SK-N-SH (cell line): ENCODE measurements at regions not wholly inside any gene's neighbourhood (a gene's known extent, or its start where the extent isn't known, plus 50 kb on each side); places are given as distances from the start of the nearest gene placed in this dataset.

Experiments
- CTCF ChIA-PET: fragments of 300-600, 350-600 bp; formaldehyde crosslinking; extraction: SDS; loops from one replicate; lab custom pipeline; 2021; lab: Yijun Ruan, JAX
- POLR2A ChIA-PET: fragments of 350-600 bp; sonication (Branson Sonifier 250); formaldehyde crosslinking; extraction: SDS; loops from one replicate; lab custom pipeline; 2020; ENCODE audit warnings: antibody characterized with exemption, inconsistent platforms; lab: Yijun Ruan, JAX
- DNase-seq: peaks from one replicate; pipeline ENCODE4 v3.0.0; 2012
- H2AFZ ChIP-seq: fragments of 200-600 bp; sonication (generic); 2 replicates; pipeline ENCODE4 v1.8.1; 2016; ENCODE audit warnings: antibody characterized with exemption, mild to moderate bottlenecking, low read depth
- H3F3A ChIP-seq: fragments of 200-600 bp; sonication (generic); replicated peaks from 2 replicates; pipeline ENCODE3; 2016; ENCODE audit warnings: antibody characterized with exemption, mild to moderate bottlenecking; ENCODE audit not compliant: insufficient read depth
- H3K27ac ChIP-seq, 2 experiments: fragments of 200-500 bp in 1 of 2; fragments of 200-600 bp in 1 of 2; sonication (Bioruptor generic) in 1 of 2; sonication (generic), shearing (Covaris generic) in 1 of 2; 2 replicates each; pipeline versions ENCODE4 v1.5.1 to v1.6.1; 2014 to 2016; ENCODE audit warnings: low read depth in 2 of 2, inconsistent platforms in 1 of 2, low read length in 1 of 2, mild to moderate bottlenecking in 1 of 2, mixed read lengths in 1 of 2
- H3K27me3 ChIP-seq: fragments of 200-600 bp; sonication (generic), shearing (Covaris generic); 2 replicates; pipeline ENCODE4 v1.6.1; 2016; ENCODE audit warnings: mixed run types; ENCODE audit not compliant: insufficient read depth
- H3K36me3 ChIP-seq, 2 experiments: fragments of 200-500 bp in 1 of 2; fragments of 200-600 bp in 1 of 2; sonication (Bioruptor generic) in 1 of 2; sonication (generic) in 1 of 2; replicated peaks in 1 of 2; 2 replicates each; pipeline versions ENCODE3 to v1.5.1; 2014 to 2016; ENCODE audit warnings: low read length in 1 of 2, mild to moderate bottlenecking in 1 of 2; ENCODE audit not compliant: insufficient read depth in 2 of 2, control insufficient read depth in 1 of 2
- H3K4me1 ChIP-seq, 2 experiments: fragments of 200-500 bp in 1 of 2; fragments of 200-600 bp in 1 of 2; sonication (Bioruptor generic) in 1 of 2; sonication (generic), shearing (Covaris generic) in 1 of 2; 2 replicates each; pipeline versions ENCODE4 v1.5.1 to v1.6.1; 2014 to 2016; ENCODE audit warnings: low read depth in 1 of 2, low read length in 1 of 2, mixed run types in 1 of 2; ENCODE audit not compliant: insufficient read depth in 2 of 2, control insufficient read depth in 1 of 2
- H3K4me2 ChIP-seq: fragments of 200-600 bp; sonication (generic), shearing (Covaris generic); 2 replicates; pipeline ENCODE4 v1.6.1; 2017; ENCODE audit warnings: mixed run types
- H3K4me3 ChIP-seq, 2 experiments: fragments of 200-500 bp in 1 of 2; fragments of 200-600 bp in 1 of 2; sonication (Bioruptor generic) in 1 of 2; sonication (generic), shearing (Covaris generic) in 1 of 2; 2 replicates each; pipeline versions ENCODE4 v1.5.1 to v1.8.1; 2014 to 2016; ENCODE audit warnings: low read depth in 2 of 2, inconsistent platforms in 1 of 2, low read length in 1 of 2, mild to moderate bottlenecking in 1 of 2, mixed read lengths in 1 of 2, moderate library complexity in 1 of 2
- H3K79me2 ChIP-seq: fragments of 200-600 bp; sonication (generic); 2 replicates; pipeline ENCODE4 v1.8.1; 2017; ENCODE audit warnings: mild to moderate bottlenecking; ENCODE audit not compliant: insufficient read depth
- H3K9ac ChIP-seq: fragments of 200-600 bp; sonication (generic); 2 replicates; pipeline ENCODE4 v1.6.1; 2017; ENCODE audit warnings: mixed run types
- H3K9me2 ChIP-seq: fragments of 200-600 bp; sonication (generic); 2 replicates; pipeline ENCODE4 v1.6.1; 2017; ENCODE audit warnings: mixed run types
- H3K9me3 ChIP-seq: fragments of 200-600 bp; sonication (generic); 2 replicates; pipeline ENCODE4 v1.6.1; 2017; ENCODE audit warnings: mixed run types, mild to moderate bottlenecking, moderate library complexity
- H4K20me1 ChIP-seq: fragments of 200-600 bp; sonication (generic); 2 replicates; pipeline ENCODE4 v1.6.1; 2017; ENCODE audit warnings: mild to moderate bottlenecking, mixed run types; ENCODE audit not compliant: insufficient read depth
- CHD2 ChIP-seq: fragments of 150-350 bp; IDR thresholded peaks from 2 replicates; pipeline ENCODE4 v1.6.1; 2018; ENCODE audit warnings: low read length; ENCODE audit not compliant: partially characterized antibody
- EZH2phosphoT487 ChIP-seq: fragments of 200-600 bp; sonication (generic); IDR thresholded peaks from 2 replicates; pipeline ENCODE4 v1.6.1; 2017; ENCODE audit warnings: low read depth, mixed run types, mild to moderate bottlenecking, antibody characterized with exemption, moderate library complexity, borderline replicate concordance
- FOSL2 ChIP-seq: IDR thresholded peaks from 2 replicates; pipeline ENCODE4 v1.4.0; 2012; ENCODE audit warnings: low read depth, mild to moderate bottlenecking, moderate library complexity, borderline replicate concordance
- FOXJ3 ChIP-seq: sonication (generic); formaldehyde crosslinking; IDR thresholded peaks from 2 replicates; pipeline ENCODE4 v1.5.1; 2020; ENCODE audit warnings: mild to moderate bottlenecking, missing genetic modification reagents
- GABPA ChIP-seq: IDR thresholded peaks from 2 replicates; pipeline ENCODE4 v1.4.0; 2012; ENCODE audit warnings: low read depth, mild to moderate bottlenecking
- JUND ChIP-seq: IDR thresholded peaks from 2 replicates; pipeline ENCODE4 v1.4.0; 2012
- MXI1 ChIP-seq: IDR thresholded peaks from 2 replicates; pipeline ENCODE4 v1.6.1; 2012; ENCODE audit warnings: mild to moderate bottlenecking, low read depth, low read length, improper control_type of control experiment
- NFIC ChIP-seq: IDR thresholded peaks from 2 replicates; pipeline ENCODE4 v1.4.0; 2012; ENCODE audit warnings: borderline replicate concordance
- POLR2AphosphoS5 ChIP-seq: IDR thresholded peaks from 2 replicates; pipeline ENCODE4 v1.6.1; 2012; ENCODE audit warnings: low read depth, low read length
- RFX5 ChIP-seq: IDR thresholded peaks from 2 replicates; pipeline ENCODE4 v1.6.1; 2012; ENCODE audit warnings: mild to moderate bottlenecking, improper control_type of control experiment, low read length
- RXRA ChIP-seq: IDR thresholded peaks from 2 replicates; pipeline ENCODE4 v1.4.0; 2012; ENCODE audit warnings: low read depth, mild to moderate bottlenecking, borderline replicate concordance
- SIN3A ChIP-seq: IDR thresholded peaks from 2 replicates; pipeline ENCODE4 v1.6.1; 2012; ENCODE audit warnings: low read depth, mild to moderate bottlenecking, low read length, moderate library complexity, borderline replicate concordance
- TAF1 ChIP-seq: IDR thresholded peaks from 2 replicates; pipeline ENCODE4 v1.6.1; 2012; ENCODE audit warnings: low read depth, mild to moderate bottlenecking, low read length, moderate library complexity, borderline replicate concordance
- TCF12 ChIP-seq: IDR thresholded peaks from 2 replicates; pipeline ENCODE4 v1.4.0; 2012
- TEAD4 ChIP-seq: IDR thresholded peaks from 2 replicates; pipeline ENCODE4 v1.4.0; 2012; ENCODE audit warnings: mild to moderate bottlenecking, borderline replicate concordance; ENCODE audit not compliant: insufficient read depth
- WGBS: methylation state at CpG from one replicate; pipeline ENCODE4 v1.1.6; 2017; ENCODE audit warnings: low lambda C conversion rate; 5-methylcytosine and 5-hydroxymethylcytosine counted together
- TF ChIP-seq, protein P1 (sequence below): IDR thresholded peaks from 2 replicates; pipeline ENCODE4; 2012
- TF ChIP-seq, protein P2 (sequence below): fragments of 150-350 bp; IDR thresholded peaks from 2 replicates; pipeline ENCODE4 v1.6.1; 2017; ENCODE audit warnings: antibody characterized with exemption, low read length, low read depth, borderline replicate concordance
- TF ChIP-seq, protein P3 (sequence below): fragments of 200-600 bp; sonication (generic); IDR thresholded peaks from 2 replicates; pipeline ENCODE4 v1.6.1; 2017; ENCODE audit warnings: antibody characterized with exemption, mild to moderate bottlenecking, moderate library complexity
- TF ChIP-seq, protein P4 (sequence below): IDR thresholded peaks from 2 replicates; pipeline ENCODE4 v1.6.1; 2012; ENCODE audit warnings: mild to moderate bottlenecking, low read depth, low read length, moderate library complexity
- TF ChIP-seq, protein P5 (sequence below): IDR thresholded peaks from 2 replicates; pipeline ENCODE4 v1.4.0; 2012; ENCODE audit warnings: low read depth

DNA sequence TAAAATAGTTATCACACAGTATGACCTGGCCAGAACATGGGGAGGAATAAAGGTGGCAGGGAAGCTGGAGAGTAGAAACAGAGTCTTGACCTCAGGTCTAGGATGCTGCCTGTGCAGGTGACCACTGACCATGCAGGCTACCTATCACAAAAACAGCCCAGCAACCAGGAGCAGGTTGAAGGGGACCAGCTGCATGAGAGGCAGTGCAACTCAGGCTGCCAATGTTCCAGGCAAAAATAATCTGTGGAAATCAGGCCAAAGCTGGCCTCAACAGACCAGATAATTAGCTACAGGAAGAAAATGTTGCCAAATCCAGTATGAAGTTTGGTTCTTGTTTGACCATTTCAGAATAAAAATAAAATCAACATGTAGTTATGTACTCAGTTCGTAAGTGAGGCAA, 72.6 kb downstream of the PDE6H start:
- Histone ChIP-seq H3K27me3 (no peaks in the 10 kb centered on the region; the same call in 1 of the 2 replicates), H3K79me2 (no peaks in the 10 kb centered on the region), H3K4me1 (no peaks in the 10 kb centered on the region), H3K9me3 (no peaks in the 10 kb centered on the region), H3K9ac (no peak overlapping the region), H3K36me3 (no peaks in the 10 kb centered on the region), H4K20me1 (no peaks in the 10 kb centered on the region), H3K4me3 (no peak overlapping the region), H3K27ac (no peak overlapping the region), H3K9me2 (no peaks in the 10 kb centered on the region), H2AFZ (no peak overlapping the region), H3F3A (peaks cover 3% of the 10 kb centered on the region), H3K4me2 (no peak overlapping the region)
- TF ChIP-seq TCF12 (no peak), RFX5 (no peak), POLR2AphosphoS5 (no peak), TEAD4 (no peak), FOSL2 (no peak), MXI1 (no peak), EZH2phosphoT487 (no peak), RXRA (no peak), GABPA (no peak), FOXJ3 (CRISPR knock-in tag) (no peak), CHD2 (no peak), JUND (no peak), SIN3A (no peak), TAF1 (no peak), NFIC (no peak)
- TF ChIP-seq, protein P1, sequence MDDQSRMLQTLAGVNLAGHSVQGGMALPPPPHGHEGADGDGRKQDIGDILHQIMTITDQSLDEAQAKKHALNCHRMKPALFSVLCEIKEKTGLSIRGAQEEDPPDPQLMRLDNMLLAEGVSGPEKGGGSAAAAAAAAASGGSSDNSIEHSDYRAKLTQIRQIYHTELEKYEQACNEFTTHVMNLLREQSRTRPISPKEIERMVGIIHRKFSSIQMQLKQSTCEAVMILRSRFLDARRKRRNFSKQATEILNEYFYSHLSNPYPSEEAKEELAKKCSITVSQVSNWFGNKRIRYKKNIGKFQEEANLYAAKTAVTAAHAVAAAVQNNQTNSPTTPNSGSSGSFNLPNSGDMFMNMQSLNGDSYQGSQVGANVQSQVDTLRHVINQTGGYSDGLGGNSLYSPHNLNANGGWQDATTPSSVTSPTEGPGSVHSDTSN, result no peak
- TF ChIP-seq, protein P2, sequence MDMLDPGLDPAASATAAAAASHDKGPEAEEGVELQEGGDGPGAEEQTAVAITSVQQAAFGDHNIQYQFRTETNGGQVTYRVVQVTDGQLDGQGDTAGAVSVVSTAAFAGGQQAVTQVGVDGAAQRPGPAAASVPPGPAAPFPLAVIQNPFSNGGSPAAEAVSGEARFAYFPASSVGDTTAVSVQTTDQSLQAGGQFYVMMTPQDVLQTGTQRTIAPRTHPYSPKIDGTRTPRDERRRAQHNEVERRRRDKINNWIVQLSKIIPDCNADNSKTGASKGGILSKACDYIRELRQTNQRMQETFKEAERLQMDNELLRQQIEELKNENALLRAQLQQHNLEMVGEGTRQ, result no peak
- TF ChIP-seq, protein P3, sequence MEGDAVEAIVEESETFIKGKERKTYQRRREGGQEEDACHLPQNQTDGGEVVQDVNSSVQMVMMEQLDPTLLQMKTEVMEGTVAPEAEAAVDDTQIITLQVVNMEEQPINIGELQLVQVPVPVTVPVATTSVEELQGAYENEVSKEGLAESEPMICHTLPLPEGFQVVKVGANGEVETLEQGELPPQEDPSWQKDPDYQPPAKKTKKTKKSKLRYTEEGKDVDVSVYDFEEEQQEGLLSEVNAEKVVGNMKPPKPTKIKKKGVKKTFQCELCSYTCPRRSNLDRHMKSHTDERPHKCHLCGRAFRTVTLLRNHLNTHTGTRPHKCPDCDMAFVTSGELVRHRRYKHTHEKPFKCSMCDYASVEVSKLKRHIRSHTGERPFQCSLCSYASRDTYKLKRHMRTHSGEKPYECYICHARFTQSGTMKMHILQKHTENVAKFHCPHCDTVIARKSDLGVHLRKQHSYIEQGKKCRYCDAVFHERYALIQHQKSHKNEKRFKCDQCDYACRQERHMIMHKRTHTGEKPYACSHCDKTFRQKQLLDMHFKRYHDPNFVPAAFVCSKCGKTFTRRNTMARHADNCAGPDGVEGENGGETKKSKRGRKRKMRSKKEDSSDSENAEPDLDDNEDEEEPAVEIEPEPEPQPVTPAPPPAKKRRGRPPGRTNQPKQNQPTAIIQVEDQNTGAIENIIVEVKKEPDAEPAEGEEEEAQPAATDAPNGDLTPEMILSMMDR, result no peak
- TF ChIP-seq, protein P4, sequence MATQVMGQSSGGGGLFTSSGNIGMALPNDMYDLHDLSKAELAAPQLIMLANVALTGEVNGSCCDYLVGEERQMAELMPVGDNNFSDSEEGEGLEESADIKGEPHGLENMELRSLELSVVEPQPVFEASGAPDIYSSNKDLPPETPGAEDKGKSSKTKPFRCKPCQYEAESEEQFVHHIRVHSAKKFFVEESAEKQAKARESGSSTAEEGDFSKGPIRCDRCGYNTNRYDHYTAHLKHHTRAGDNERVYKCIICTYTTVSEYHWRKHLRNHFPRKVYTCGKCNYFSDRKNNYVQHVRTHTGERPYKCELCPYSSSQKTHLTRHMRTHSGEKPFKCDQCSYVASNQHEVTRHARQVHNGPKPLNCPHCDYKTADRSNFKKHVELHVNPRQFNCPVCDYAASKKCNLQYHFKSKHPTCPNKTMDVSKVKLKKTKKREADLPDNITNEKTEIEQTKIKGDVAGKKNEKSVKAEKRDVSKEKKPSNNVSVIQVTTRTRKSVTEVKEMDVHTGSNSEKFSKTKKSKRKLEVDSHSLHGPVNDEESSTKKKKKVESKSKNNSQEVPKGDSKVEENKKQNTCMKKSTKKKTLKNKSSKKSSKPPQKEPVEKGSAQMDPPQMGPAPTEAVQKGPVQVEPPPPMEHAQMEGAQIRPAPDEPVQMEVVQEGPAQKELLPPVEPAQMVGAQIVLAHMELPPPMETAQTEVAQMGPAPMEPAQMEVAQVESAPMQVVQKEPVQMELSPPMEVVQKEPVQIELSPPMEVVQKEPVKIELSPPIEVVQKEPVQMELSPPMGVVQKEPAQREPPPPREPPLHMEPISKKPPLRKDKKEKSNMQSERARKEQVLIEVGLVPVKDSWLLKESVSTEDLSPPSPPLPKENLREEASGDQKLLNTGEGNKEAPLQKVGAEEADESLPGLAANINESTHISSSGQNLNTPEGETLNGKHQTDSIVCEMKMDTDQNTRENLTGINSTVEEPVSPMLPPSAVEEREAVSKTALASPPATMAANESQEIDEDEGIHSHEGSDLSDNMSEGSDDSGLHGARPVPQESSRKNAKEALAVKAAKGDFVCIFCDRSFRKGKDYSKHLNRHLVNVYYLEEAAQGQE, result no peak
- TF ChIP-seq, protein P5, sequence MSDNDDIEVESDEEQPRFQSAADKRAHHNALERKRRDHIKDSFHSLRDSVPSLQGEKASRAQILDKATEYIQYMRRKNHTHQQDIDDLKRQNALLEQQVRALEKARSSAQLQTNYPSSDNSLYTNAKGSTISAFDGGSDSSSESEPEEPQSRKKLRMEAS, result no peak
- POLR2A ChIA-PET, result no interaction called here
- DNase-seq, result no peak
- CTCF ChIA-PET, result interaction anchor here (0.5 kb wide), 1 partner anchor 227 kb away, joined by 3 read pairs; no protein-coding TSS in a partner anchor
- 4% methylated on average over 1 of the region's 1 CpG for WGBS
